GM23338 (cell line): ENCODE measurements at regions not wholly inside any gene's neighbourhood (a gene's known extent, or its start where the extent isn't known, plus 50 kb on each side); places are given as distances from the start of the nearest gene placed in this dataset.

Experiments used
- ATAC-seq: fragments of 200-7000 bp; cut with Tn5 transposase; 3 replicates; pipeline ENCODE4 v1.9.1; 2020
- DNase-seq: peaks from one replicate; pipeline ENCODE4 v3.0.0-alpha.2; 2015; ENCODE audit warnings: low spot score
- H2AFZ ChIP-seq: fragments of 200-600 bp; sonication (generic); 2 replicates; pipeline ENCODE4 v1.8.0; 2016; ENCODE audit warnings: antibody characterized with exemption, mild to moderate bottlenecking, moderate library complexity
- H3F3A ChIP-seq: fragments of 200-600 bp; sonication (generic); replicated peaks from 2 replicates; pipeline ENCODE4 v1.8.0; 2017; ENCODE audit warnings: antibody characterized with exemption, mixed run types, low read depth
- H3K27ac ChIP-seq: fragments of 200-600 bp; sonication (generic); 2 replicates; pipeline ENCODE4 v1.6.1; 2016; ENCODE audit warnings: low read depth
- H3K27me3 ChIP-seq: fragments of 200-600 bp; sonication (generic); 2 replicates; pipeline ENCODE4 v1.8.0; 2016; ENCODE audit warnings: mild to moderate bottlenecking, mixed run types, moderate library complexity; ENCODE audit not compliant: insufficient read depth
- H3K36me3 ChIP-seq: fragments of 200-600 bp; sonication (generic); 2 replicates; pipeline ENCODE4 v1.8.0; 2016; ENCODE audit warnings: mild to moderate bottlenecking; ENCODE audit not compliant: insufficient read depth
- H3K4me1 ChIP-seq: fragments of 200-600 bp; sonication (generic); 2 replicates; pipeline ENCODE4 v1.8.0; 2016; ENCODE audit warnings: mild to moderate bottlenecking, moderate library complexity; ENCODE audit not compliant: insufficient read depth
- H3K4me2 ChIP-seq: fragments of 200-600 bp; sonication (generic); 2 replicates; pipeline ENCODE4 v1.7.1; 2017; ENCODE audit warnings: mixed run types
- H3K4me3 ChIP-seq: fragments of 200-600 bp; sonication (generic); 2 replicates; pipeline ENCODE4 v1.6.1; 2016; ENCODE audit warnings: mixed run types
- H3K79me2 ChIP-seq: fragments of 200-600 bp; sonication (generic); replicated peaks from 2 replicates; pipeline ENCODE4 v1.8.0; 2017; ENCODE audit warnings: mild to moderate bottlenecking; ENCODE audit not compliant: insufficient read depth
- H3K9me2 ChIP-seq: fragments of 200-600 bp; sonication (generic); 2 replicates; pipeline ENCODE4 v1.8.0; 2017; ENCODE audit not compliant: insufficient read depth
- H4K20me1 ChIP-seq: fragments of 200-600 bp; sonication (generic); replicated peaks from 2 replicates; pipeline ENCODE4 v1.8.0; 2017; ENCODE audit warnings: mild to moderate bottlenecking; ENCODE audit not compliant: insufficient read depth
- H3K27ac Mint-ChIP-seq: 2 replicates; pipeline ENCODE4 v1.8.0; 2020; ENCODE audit warnings: inconsistent platforms, mild to moderate bottlenecking, moderate library complexity, mixed read lengths
- H3K27me3 Mint-ChIP-seq: 3 replicates; pipeline ENCODE4 v1.8.0; 2022; ENCODE audit warnings: low read depth, mild to moderate bottlenecking, moderate library complexity, mixed read lengths, inconsistent platforms; ENCODE audit not compliant: insufficient read depth, poor library complexity
- H3K36me3 Mint-ChIP-seq: 3 replicates; pipeline ENCODE4 v1.8.0; 2021; ENCODE audit warnings: low read depth, mild to moderate bottlenecking, inconsistent platforms, moderate library complexity, mixed read lengths
- H3K4me1 Mint-ChIP-seq: 3 replicates; pipeline ENCODE4 v1.8.0; 2020; ENCODE audit warnings: mild to moderate bottlenecking, inconsistent platforms, mixed read lengths
- H3K4me3 Mint-ChIP-seq: 3 replicates; pipeline ENCODE4 v1.8.0; 2021; ENCODE audit warnings: moderate library complexity, mild to moderate bottlenecking, inconsistent platforms, mixed read lengths
- H3K9me3 Mint-ChIP-seq: 3 replicates; pipeline ENCODE4 v1.8.0; 2020; ENCODE audit warnings: moderate library complexity, mild to moderate bottlenecking, inconsistent platforms, mixed read lengths
- CREB1 ChIP-seq: fragments of 250-450 bp; sonication (Bioruptor Pico); IDR thresholded peaks from 2 replicates; pipeline ENCODE4 v1.5.0; 2020; ENCODE audit warnings: low read depth, mild to moderate bottlenecking, moderate library complexity
- EZH2 ChIP-seq: fragments of 200-600 bp; sonication (generic); IDR thresholded peaks from one replicate; pipeline ENCODE4 v1.8.0; 2017; ENCODE audit warnings: antibody characterized with exemption, mild to moderate bottlenecking, low read depth; ENCODE audit not compliant: unreplicated experiment
- EZH2phosphoT487 ChIP-seq: fragments of 200-600 bp; sonication (generic); IDR thresholded peaks from one replicate; pipeline ENCODE4 v1.8.1; 2018; ENCODE audit warnings: antibody characterized with exemption; ENCODE audit not compliant: unreplicated experiment
- JUNB ChIP-seq: IDR thresholded peaks from one replicate; pipeline ENCODE4 v1.6.1; 2016; ENCODE audit warnings: antibody characterized with exemption; ENCODE audit not compliant: unreplicated experiment
- NANOG ChIP-seq: IDR thresholded peaks from 2 replicates; pipeline ENCODE4 v1.6.1; 2016; ENCODE audit warnings: antibody characterized with exemption, borderline replicate concordance
- POLR2AphosphoS5 ChIP-seq: IDR thresholded peaks from 2 replicates; pipeline ENCODE4 v1.6.1; 2016; ENCODE audit warnings: antibody characterized with exemption, low read depth
- REST ChIP-seq: IDR thresholded peaks from one replicate; pipeline ENCODE4 v1.6.1; 2018; ENCODE audit warnings: antibody characterized with exemption; ENCODE audit not compliant: unreplicated experiment
- STAT1 ChIP-seq: IDR thresholded peaks from one replicate; pipeline ENCODE4 v1.6.1; 2016; ENCODE audit warnings: antibody characterized with exemption; ENCODE audit not compliant: unreplicated experiment
- ZNF114 ChIP-seq: fragments of 250-450 bp; sonication (Bioruptor Pico); IDR thresholded peaks from 2 replicates; pipeline ENCODE4 v1.5.0; 2020; ENCODE audit warnings: mild to moderate bottlenecking, moderate library complexity
- ZNF331 ChIP-seq: fragments of 250-450 bp; sonication (Bioruptor Pico); IDR thresholded peaks from 2 replicates; pipeline ENCODE4 v1.5.0; 2020; ENCODE audit warnings: low read depth, mild to moderate bottlenecking, moderate library complexity
- TF ChIP-seq, protein P1 (sequence below), 2 experiments: fragments of 200-600 bp in 1 of 2; sonication (generic) in 1 of 2; conservative IDR thresholded peaks; 2 replicates each; pipeline versions ENCODE4 v1.5.1 to v1.6.1; 2016 to 2017; ENCODE audit warnings: antibody characterized with exemption in 2 of 2, low read depth in 2 of 2, mild to moderate bottlenecking in 2 of 2, moderate library complexity in 1 of 2
- TF ChIP-seq, protein P2 (sequence below): fragments of 250-450 bp; sonication (Bioruptor Pico); IDR thresholded peaks from 2 replicates; pipeline ENCODE4 v1.5.0; 2020; ENCODE audit warnings: mild to moderate bottlenecking, moderate library complexity
- TF ChIP-seq, protein P3 (sequence below): IDR thresholded peaks from 2 replicates; pipeline ENCODE4 v1.6.1; 2016; ENCODE audit warnings: antibody characterized with exemption

GRCh38 chr2:163951312-163951711, 215.5 kb upstream of the FIGN start:
- Histone ChIP-seq H3K4me1 (no peaks in the 10 kb centered on the region), H4K20me1 (no peaks in the 10 kb centered on the region), H3K4me2 (no peak overlapping the region), H3K27me3 (no peaks in the 10 kb centered on the region), H3K36me3 (no peaks in the 10 kb centered on the region; the same call in 1 of the 2 replicates), H2AFZ (no peak overlapping the region), H3K79me2 (no peaks in the 10 kb centered on the region), H3K4me3 (no peak overlapping the region), H3K9me2 (peaks cover 10% of the 10 kb centered on the region), H3F3A (no peaks in the 10 kb centered on the region), H3K27ac (no peak overlapping the region)
- Mint-ChIP-seq H3K9me3 (no peaks in the 10 kb centered on the region; the same call in 2 of the 3 replicates), H3K4me3 (no peak overlapping the region), H3K4me1 (no peaks in the 10 kb centered on the region; the same call in 2 of the 3 replicates), H3K27ac (no peak overlapping the region), H3K27me3 (no peaks in the 10 kb centered on the region), H3K36me3 (peaks cover 3% of the 10 kb centered on the region; the same call in 1 of the 3 replicates)
- TF ChIP-seq EZH2 (no peak), POLR2AphosphoS5 (no peak), EZH2phosphoT487 (no peak), ZNF331 (CRISPR knock-in tag) (no peak), JUNB (no peak), CREB1 (no peak), ZNF114 (CRISPR knock-in tag) (no peak), REST (no peak), NANOG (no peak), STAT1 (no peak)
- TF ChIP-seq, protein P1, sequence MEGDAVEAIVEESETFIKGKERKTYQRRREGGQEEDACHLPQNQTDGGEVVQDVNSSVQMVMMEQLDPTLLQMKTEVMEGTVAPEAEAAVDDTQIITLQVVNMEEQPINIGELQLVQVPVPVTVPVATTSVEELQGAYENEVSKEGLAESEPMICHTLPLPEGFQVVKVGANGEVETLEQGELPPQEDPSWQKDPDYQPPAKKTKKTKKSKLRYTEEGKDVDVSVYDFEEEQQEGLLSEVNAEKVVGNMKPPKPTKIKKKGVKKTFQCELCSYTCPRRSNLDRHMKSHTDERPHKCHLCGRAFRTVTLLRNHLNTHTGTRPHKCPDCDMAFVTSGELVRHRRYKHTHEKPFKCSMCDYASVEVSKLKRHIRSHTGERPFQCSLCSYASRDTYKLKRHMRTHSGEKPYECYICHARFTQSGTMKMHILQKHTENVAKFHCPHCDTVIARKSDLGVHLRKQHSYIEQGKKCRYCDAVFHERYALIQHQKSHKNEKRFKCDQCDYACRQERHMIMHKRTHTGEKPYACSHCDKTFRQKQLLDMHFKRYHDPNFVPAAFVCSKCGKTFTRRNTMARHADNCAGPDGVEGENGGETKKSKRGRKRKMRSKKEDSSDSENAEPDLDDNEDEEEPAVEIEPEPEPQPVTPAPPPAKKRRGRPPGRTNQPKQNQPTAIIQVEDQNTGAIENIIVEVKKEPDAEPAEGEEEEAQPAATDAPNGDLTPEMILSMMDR (conservative IDR thresholded peaks at IDR 0.05; ENCODE audit: low read depth in 2 of 2) = no peak
- TF ChIP-seq, protein P2, sequence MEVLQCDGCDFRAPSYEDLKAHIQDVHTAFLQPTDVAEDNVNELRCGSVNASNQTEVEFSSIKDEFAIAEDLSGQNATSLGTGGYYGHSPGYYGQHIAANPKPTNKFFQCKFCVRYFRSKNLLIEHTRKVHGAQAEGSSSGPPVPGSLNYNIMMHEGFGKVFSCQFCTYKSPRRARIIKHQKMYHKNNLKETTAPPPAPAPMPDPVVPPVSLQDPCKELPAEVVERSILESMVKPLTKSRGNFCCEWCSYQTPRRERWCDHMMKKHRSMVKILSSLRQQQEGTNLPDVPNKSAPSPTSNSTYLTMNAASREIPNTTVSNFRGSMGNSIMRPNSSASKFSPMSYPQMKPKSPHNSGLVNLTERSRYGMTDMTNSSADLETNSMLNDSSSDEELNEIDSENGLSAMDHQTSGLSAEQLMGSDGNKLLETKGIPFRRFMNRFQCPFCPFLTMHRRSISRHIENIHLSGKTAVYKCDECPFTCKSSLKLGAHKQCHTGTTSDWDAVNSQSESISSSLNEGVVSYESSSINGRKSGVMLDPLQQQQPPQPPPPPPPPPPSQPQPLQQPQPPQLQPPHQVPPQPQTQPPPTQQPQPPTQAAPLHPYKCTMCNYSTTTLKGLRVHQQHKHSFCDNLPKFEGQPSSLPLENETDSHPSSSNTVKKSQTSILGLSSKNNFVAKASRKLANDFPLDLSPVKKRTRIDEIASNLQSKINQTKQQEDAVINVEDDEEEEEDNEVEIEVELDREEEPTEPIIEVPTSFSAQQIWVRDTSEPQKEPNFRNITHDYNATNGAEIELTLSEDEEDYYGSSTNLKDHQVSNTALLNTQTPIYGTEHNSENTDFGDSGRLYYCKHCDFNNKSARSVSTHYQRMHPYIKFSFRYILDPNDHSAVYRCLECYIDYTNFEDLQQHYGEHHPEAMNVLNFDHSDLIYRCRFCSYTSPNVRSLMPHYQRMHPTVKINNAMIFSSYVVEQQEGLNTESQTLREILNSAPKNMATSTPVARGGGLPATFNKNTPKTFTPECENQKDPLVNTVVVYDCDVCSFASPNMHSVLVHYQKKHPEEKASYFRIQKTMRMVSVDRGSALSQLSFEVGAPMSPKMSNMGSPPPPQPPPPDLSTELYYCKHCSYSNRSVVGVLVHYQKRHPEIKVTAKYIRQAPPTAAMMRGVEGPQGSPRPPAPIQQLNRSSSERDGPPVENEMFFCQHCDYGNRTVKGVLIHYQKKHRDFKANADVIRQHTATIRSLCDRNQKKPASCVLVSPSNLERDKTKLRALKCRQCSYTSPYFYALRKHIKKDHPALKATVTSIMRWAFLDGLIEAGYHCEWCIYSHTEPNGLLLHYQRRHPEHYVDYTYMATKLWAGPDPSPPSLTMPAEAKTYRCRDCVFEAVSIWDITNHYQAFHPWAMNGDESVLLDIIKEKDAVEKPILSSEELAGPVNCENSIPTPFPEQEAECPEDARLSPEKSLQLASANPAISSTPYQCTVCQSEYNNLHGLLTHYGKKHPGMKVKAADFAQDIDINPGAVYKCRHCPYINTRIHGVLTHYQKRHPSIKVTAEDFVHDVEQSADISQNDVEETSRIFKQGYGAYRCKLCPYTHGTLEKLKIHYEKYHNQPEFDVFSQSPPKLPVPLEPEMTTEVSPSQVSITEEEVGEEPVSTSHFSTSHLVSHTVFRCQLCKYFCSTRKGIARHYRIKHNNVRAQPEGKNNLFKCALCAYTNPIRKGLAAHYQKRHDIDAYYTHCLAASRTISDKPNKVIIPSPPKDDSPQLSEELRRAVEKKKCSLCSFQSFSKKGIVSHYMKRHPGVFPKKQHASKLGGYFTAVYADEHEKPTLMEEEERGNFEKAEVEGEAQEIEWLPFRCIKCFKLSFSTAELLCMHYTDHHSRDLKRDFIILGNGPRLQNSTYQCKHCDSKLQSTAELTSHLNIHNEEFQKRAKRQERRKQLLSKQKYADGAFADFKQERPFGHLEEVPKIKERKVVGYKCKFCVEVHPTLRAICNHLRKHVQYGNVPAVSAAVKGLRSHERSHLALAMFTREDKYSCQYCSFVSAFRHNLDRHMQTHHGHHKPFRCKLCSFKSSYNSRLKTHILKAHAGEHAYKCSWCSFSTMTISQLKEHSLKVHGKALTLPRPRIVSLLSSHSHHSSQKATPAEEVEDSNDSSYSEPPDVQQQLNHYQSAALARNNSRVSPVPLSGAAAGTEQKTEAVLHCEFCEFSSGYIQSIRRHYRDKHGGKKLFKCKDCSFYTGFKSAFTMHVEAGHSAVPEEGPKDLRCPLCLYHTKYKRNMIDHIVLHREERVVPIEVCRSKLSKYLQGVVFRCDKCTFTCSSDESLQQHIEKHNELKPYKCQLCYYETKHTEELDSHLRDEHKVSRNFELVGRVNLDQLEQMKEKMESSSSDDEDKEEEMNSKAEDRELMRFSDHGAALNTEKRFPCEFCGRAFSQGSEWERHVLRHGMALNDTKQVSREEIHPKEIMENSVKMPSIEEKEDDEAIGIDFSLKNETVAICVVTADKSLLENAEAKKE (CRISPR knock-in tag) = no peak
- TF ChIP-seq, protein P3, sequence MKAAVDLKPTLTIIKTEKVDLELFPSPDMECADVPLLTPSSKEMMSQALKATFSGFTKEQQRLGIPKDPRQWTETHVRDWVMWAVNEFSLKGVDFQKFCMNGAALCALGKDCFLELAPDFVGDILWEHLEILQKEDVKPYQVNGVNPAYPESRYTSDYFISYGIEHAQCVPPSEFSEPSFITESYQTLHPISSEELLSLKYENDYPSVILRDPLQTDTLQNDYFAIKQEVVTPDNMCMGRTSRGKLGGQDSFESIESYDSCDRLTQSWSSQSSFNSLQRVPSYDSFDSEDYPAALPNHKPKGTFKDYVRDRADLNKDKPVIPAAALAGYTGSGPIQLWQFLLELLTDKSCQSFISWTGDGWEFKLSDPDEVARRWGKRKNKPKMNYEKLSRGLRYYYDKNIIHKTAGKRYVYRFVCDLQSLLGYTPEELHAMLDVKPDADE = no peak
- DNase-seq (no peak), ATAC-seq (no peak)
